Vagina (tissue), 2 donors: ENCODE measurements at regions not wholly inside any gene's neighbourhood (a gene's known extent, or its start where the extent isn't known, plus 50 kb on each side); places are given as distances from the start of the nearest gene placed in this dataset.
A peak's percentile ranks its signal among the peaks of the same experiment; 100 is the strongest.

Experiments used
- DNase-seq, 2 donors: peaks; one replicate each; pipeline ENCODE4 v3.0.0-alpha.2; 2017; ENCODE audit errors: extremely low spot score in 2 of 2
- H3K27ac ChIP-seq: fragments of 200-600 bp; sonication (generic); one replicate; pipeline ENCODE4 v1.5.1; 2019
- H3K27me3 ChIP-seq: fragments of 200-600 bp; sonication (generic); one replicate; pipeline ENCODE4 v1.5.1; 2019
- H3K36me3 ChIP-seq, 2 donors: fragments of 200-600 bp; sonication (generic); one replicate each; pipeline ENCODE4 v1.5.1; 2017 to 2019
- H3K4me1 ChIP-seq: fragments of 200-600 bp; sonication (generic); one replicate; pipeline ENCODE4 v1.5.1; 2019
- H3K4me3 ChIP-seq, 2 donors: fragments of 200-600 bp; sonication (generic); 1 replicate in 1 of 2; 2 replicates in 1 of 2; pipeline ENCODE4 v1.5.1; 2016 to 2019
- H3K9me3 ChIP-seq: fragments of 200-600 bp; sonication (generic); one replicate; pipeline ENCODE4 v1.5.1; 2019
- CTCF ChIP-seq, 3 experiments: fragments of 450-650 bp in 2 of 3; fragments of 200-600 bp in 1 of 3; sonication (generic) in 1 of 3; IDR thresholded peaks; one replicate each; pipeline ENCODE4 v1.5.1; 2017 to 2019; ENCODE audit warnings: antibody characterized with exemption in 3 of 3, mild to moderate bottlenecking in 2 of 3, moderate library complexity in 2 of 3
- POLR2A ChIP-seq, 2 donors: fragments of 450-650 bp; IDR thresholded peaks; one replicate each; pipeline ENCODE4 v1.6.1; 2017; ENCODE audit warnings: antibody characterized with exemption in 2 of 2, mild to moderate bottlenecking in 2 of 2, moderate library complexity in 2 of 2
- POLR2AphosphoS5 ChIP-seq, 2 donors: sonication (generic); formaldehyde crosslinking; IDR thresholded peaks; one replicate each; pipeline ENCODE4 v1.9.0; 2017; ENCODE audit warnings: antibody characterized with exemption in 2 of 2, mild to moderate bottlenecking in 2 of 2, low read depth in 1 of 2; ENCODE audit not compliant: insufficient read depth in 1 of 2
- intact Hi-C: fragments of 100-400 bp; cut with DNase I; formaldehyde crosslinking; loops from one replicate; pipeline ENCODE4 v1.15.1; 2023

GRCh38 chr13:106675311-106675710, 107.4 kb upstream of the ARGLU1 start:
- no peaks in the 10 kb centered on the region for H3K27me3 ChIP-seq
- H3K27ac ChIP-seq, result no peak overlapping the region
- H3K9me3 ChIP-seq, result no peaks in the 10 kb centered on the region
- no peak overlapping the region for H3K4me3 ChIP-seq
- H3K36me3 ChIP-seq, result no peaks in the 10 kb centered on the region
- H3K4me1 ChIP-seq, result no peaks in the 10 kb centered on the region
- intact Hi-C loops, result no loop called here
- DNase-seq, result no peak
- no peak for TF ChIP-seq CTCF (IDR thresholded peaks at IDR 0.05)
- no peak for TF ChIP-seq POLR2AphosphoS5 (IDR thresholded peaks at IDR 0.05; ENCODE audit: insufficient read depth in 1 of 2, low read depth in 1 of 2)
- TF ChIP-seq POLR2A (IDR thresholded peaks at IDR 0.05), result no peak

- no peak for TF ChIP-seq POLR2A (IDR thresholded peaks at IDR 0.05)
- no peak for TF ChIP-seq POLR2AphosphoS5 (IDR thresholded peaks at IDR 0.05; ENCODE audit: insufficient read depth in 1 of 2, low read depth in 1 of 2)
- TF ChIP-seq CTCF (IDR thresholded peaks at IDR 0.05), result no peak
Measured at GRCh38 chr13:106660746-106661625, 93.0 kb upstream of the ARGLU1 start.

GRCh38 chr13:106657104-106657503, 89.2 kb upstream of the ARGLU1 start:
- DNase-seq, result no peak
- intact Hi-C loops, result no loop called here

More at GRCh38 chr13:106660746-106661625, 93.0 kb upstream of the ARGLU1 start:
- DNase-seq, result no peak
- no peaks in the 10 kb centered on the region for H3K27me3 ChIP-seq
- no peaks in the 10 kb centered on the region for H3K9me3 ChIP-seq
- intact Hi-C loops, result no loop called here
- H3K4me1 ChIP-seq, result no peaks in the 10 kb centered on the region
- H3K27ac ChIP-seq, result no peak overlapping the region
- no peaks in the 10 kb centered on the region for H3K36me3 ChIP-seq
- no peak overlapping the region for H3K4me3 ChIP-seq

GRCh38 chr13:106656186-106656585, 88.2 kb upstream of the ARGLU1 start:
- TF ChIP-seq CTCF (IDR thresholded peaks at IDR 0.05) (no peak), POLR2A (IDR thresholded peaks at IDR 0.05) (no peak), POLR2AphosphoS5 (IDR thresholded peaks at IDR 0.05; ENCODE audit: insufficient read depth in 1 of 2, low read depth in 1 of 2) (no peak)
- Histone ChIP-seq H3K9me3 (no peaks in the 10 kb centered on the region), H3K36me3 (no peaks in the 10 kb centered on the region), H3K27ac (no peak overlapping the region), H3K27me3 (no peaks in the 10 kb centered on the region), H3K4me3 (no peak overlapping the region), H3K4me1 (no peaks in the 10 kb centered on the region)
- no peak for DNase-seq
- intact Hi-C loops, result no loop called here

More at GRCh38 chr13:106657104-106657503, 89.2 kb upstream of the ARGLU1 start:
- no peaks in the 10 kb centered on the region for H3K27me3 ChIP-seq
- no peaks in the 10 kb centered on the region for H3K9me3 ChIP-seq
- no peak overlapping the region for H3K4me3 ChIP-seq
- H3K4me1 ChIP-seq, result no peaks in the 10 kb centered on the region
- TF ChIP-seq CTCF (IDR thresholded peaks at IDR 0.05) (no peak), POLR2A (IDR thresholded peaks at IDR 0.05) (no peak), POLR2AphosphoS5 (IDR thresholded peaks at IDR 0.05; ENCODE audit: insufficient read depth in 1 of 2, low read depth in 1 of 2) (no peak)
- no peak overlapping the region for H3K27ac ChIP-seq
- no peaks in the 10 kb centered on the region for H3K36me3 ChIP-seq

GRCh38 chr13:106651442-106651841, 83.5 kb upstream of the ARGLU1 start:
- no peak for DNase-seq
- no peaks in the 10 kb centered on the region for H3K27me3 ChIP-seq
- H3K4me3 ChIP-seq, result no peak overlapping the region
- no peaks in the 10 kb centered on the region for H3K9me3 ChIP-seq
- TF ChIP-seq POLR2AphosphoS5 (IDR thresholded peaks at IDR 0.05; ENCODE audit: insufficient read depth in 1 of 2, low read depth in 1 of 2) (peak in 1 of 2 donors; percentile 54), POLR2A (IDR thresholded peaks at IDR 0.05) (no peak)
- no peaks in the 10 kb centered on the region for H3K36me3 ChIP-seq
- H3K4me1 ChIP-seq, result no peaks in the 10 kb centered on the region
- intact Hi-C loops, result no loop called here
- H3K27ac ChIP-seq, result no peak overlapping the region
